NCI-H748 (cell line): ENCODE measurements at regions not wholly inside any gene's neighbourhood (a gene's known extent, or its start where the extent isn't known, plus 50 kb on each side); places are given as distances from the start of the nearest gene placed in this dataset.

Experiments used
- DNase-seq: peaks from one replicate; lab custom pipeline; 2025; ENCODE audit not compliant: unreplicated experiment; lab: John Stamatoyannopoulos, UW

DNA sequence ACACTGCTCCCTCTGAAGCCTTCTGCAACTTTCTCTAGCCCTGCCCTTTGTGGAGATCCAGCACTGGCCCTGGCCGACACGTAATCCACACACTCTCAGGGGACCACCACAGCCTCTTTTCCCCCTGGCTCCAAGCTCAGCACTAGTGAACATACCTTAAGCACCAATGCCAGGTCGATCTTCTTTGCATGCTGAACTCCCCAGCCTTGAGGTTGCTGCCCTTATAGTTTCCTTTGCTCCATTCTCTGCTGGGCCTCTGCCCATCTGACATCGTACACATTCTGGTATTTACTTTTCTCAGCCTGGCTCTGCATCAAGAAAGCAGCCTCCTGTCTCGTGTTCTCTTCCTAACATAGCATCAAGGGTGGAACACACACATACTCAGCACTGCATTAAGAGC, 361.5 kb downstream of the LPIN1 start:
- DNase-seq: no peak

DNA sequence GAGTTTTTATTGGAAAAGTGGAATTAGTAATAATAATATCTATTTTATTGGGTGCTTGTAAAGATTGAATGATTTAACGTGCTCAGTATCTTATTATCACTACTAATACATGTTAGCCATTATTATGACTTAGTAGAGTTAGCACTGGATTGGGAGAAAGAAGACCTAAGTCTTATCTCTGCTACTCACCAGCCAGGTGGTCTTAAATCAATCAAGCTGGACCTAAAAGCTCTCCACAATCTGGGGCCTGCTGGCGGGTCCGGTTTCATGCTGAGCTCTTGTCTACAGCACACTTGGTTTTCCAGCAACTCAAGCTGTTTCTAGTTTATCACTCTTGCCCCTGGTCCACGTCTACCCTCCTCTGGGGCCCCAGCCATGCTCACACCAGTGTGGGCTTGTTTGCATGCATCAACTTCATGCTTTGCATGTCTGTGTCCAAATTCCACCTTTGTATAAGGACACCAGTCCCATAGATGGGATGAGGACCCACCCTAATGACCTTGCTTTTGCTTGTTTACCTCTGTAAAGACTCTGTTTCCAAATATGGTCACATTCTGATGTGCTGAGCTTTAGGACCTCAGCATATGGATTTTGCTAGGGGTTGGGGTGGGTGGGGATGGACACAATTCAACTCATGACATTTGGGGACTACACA, 363.1 kb downstream of the LPIN1 start:
- no peak for DNase-seq

- no peak for DNase-seq
Observed at GRCh38 chr2:12110074-12110473, 363.6 kb downstream of the LPIN1 start.

DNA sequence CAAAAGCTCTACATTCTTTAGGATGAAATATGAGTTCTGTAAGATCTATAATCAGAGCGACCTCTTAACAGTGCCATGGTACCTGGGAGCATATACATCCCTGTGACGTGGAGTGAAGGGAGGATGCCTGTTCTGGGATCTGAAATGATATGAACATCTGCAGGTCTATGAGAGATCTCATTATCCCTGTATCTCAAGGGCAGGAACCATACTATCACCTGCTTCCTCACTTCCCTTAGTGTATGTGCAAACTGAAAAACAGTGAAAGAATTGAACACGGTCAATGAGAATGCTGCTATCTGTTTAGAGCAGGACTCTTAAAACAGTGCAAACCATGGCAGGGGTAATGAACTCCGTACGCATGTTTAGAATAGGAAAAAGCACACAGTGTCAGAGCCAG, 364.0 kb downstream of the LPIN1 start:
- DNase-seq: no peak

DNA sequence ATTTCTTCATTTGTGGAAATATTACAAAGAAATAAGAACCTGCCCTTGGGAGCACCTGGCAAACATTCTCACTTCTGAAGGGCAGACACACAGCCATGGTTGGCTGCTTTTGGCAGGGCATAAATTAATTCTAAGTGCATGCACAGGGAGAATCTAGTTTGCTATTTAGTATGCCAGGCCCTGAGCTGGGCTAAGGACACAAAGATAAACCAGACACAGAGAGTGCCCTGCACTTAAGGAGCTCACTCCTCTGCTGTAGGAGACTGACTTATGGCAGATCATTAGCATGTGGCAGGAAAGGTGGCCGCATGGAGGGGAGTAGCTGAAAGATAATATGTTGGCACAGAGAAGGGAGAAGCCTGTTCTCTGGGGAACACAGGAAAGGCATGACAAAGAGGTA, 367.0 kb downstream of the LPIN1 start:
- no peak for DNase-seq

DNA sequence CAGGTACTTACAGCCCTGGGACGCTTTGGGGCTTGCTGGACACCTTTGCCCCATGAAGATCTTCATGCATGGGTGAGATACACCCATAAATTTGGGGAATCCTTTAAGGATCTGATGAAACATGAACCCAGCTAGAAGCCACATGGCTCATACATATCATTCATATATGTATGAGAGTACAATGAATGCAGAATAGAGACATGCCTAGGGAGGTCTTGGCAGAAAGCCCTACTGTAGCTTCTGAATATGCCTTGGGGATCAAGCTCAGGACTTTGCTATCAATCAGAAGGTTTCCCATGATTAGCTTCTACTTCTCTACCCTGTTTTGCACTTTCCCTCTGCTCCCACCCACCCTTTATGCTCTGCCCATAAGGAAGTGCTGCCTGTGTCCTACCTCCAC, 368.4 kb downstream of the LPIN1 start:
- no peak for DNase-seq

DNA sequence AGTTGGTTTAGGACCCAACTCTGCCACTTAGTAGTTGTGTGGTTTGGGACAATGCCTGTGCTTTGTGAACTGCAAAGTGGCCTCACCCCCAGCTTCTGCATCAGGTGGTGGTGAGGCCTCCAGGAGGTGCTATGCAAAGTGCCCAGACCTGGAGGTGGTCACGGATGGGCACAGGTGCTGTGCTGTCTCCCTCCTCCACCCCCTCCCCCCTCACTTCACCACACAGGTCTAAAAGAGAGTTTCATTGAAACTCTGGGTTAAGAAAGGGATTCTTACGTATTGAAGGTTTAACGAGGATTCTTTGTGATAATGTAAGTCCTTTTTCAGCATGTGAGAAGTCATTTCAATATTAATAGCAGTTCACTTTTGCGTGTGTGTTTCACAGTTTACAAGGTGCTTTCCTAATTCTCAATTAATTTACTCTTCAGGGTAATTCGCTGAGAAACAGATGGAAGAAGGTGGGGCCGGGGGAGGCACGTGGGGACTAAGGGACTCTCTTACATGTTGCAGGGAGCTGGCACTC, 369.9 kb downstream of the LPIN1 start:
- no peak for DNase-seq

GRCh38 chr2:12119841-12120240, 373.4 kb downstream of the LPIN1 start:
- no peak for DNase-seq

DNA sequence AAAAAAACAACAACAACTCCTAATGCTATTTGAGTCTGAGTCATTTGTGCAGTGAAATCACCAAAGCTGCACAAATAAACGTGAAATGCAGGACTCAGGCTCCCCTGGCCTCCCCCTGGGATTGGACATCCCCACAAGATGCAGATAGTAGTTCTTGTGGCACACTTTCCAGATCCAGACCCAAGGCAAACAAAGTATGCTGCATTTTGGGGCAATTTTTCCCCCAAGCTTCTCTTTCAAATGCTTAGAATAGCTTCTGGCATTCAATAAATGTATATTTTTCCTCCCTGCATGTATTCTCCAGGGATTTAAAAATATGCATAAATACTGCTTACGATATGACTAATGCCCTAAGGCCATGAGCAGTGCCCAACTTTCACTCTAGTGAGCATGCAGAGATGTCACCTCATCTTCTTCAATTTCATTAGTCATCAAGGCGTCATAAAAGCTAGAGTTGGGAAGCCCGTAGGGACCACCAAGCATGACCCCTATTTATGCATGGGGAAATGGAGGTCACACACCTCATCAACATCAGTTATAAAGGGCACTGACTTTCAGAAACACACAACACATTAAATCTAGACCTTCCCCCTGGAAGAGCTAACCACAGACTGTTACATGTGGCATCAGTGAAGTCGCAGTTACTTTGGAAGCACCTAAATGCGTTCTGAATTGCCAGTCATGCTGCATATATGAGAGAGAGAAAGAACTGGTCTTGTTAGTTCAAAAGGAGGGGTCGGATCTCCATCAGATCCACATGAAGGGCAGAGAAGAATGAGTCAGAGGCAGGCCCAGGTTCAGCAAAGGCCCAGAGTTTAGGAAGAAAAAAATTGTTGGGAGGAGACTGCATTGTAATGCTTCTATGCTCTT, 374.1 kb downstream of the LPIN1 start:
- no peak for DNase-seq

DNA sequence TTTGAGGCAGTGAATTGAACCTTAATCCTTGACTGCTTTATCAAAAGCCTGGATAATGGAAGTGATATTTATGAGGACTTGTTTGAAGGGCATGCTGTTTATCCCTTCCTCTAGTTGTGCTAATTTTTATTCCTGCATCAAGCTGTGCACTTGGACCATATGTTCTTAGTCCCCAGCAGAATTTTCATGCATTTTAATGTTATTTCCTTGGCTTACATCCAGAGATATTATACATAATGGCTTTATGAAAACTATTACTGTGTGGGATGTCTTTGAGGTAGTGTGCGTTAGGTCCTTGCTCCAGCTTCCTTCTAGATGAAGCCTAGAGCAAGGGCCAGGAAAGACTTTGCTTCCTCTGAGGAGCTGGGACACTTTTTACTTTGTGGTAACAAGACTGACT, 378.4 kb downstream of the LPIN1 start:
- no peak for DNase-seq

DNA sequence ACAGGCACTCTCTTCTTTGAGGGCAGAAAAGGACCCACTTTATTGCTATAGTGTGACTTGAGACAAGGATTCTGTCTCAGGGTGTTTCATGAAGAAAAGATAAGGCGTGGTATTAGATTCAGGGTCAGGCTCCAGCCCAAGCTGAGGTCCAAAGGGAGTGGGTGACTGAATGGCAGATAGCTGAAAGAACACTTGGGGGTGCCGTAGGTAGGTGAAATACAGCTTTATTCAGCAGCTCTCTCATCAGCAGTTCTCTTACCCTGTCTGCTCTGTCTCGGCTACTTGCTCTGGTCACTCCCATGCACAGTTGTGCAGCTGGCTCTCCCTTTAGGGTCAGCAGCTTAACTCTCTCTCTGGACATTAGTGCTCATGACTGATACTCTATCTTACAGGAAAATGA, 379.9 kb downstream of the LPIN1 start:
- no peak for DNase-seq

DNA sequence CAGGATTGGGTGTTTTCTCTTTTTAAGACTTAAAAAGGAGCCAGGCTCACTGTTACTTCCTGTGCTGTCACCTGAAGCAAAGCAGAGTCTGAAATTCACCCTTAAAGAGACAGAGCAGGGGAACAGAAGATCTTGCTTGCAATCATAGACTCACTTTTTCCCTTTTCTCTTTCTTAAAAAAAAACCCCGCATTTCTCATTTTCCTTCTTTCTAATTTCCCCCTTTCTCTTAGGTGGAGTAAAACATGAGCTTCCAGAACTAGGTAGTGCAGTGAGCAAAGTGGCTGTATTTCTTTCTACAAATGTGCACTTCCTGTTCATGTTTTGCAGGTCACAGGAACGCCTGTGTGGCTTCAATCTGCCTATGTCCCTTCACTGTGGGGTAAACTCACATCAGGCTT, 381.2 kb downstream of the LPIN1 start:
- no peak for DNase-seq

DNA sequence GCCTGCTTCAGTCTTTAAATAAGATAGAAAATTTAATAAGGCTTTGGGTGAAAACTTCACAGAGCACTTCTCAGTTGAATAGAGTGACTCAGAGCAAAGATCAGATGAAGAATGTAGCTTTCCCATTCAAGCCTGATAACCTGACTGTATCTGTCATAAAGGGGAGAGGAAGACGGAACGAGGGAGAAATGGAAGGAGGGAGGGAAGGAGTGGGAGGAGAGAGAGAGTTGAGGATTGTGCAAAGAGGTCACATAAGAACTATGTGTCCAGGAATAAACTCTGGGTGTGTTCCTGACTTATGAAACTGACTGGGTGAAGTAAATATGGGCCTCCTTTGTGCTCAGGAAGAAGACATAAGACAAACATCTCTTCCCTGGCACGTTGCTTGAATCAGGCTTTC, 385.5 kb downstream of the LPIN1 start:
- DNase-seq: no peak

DNA sequence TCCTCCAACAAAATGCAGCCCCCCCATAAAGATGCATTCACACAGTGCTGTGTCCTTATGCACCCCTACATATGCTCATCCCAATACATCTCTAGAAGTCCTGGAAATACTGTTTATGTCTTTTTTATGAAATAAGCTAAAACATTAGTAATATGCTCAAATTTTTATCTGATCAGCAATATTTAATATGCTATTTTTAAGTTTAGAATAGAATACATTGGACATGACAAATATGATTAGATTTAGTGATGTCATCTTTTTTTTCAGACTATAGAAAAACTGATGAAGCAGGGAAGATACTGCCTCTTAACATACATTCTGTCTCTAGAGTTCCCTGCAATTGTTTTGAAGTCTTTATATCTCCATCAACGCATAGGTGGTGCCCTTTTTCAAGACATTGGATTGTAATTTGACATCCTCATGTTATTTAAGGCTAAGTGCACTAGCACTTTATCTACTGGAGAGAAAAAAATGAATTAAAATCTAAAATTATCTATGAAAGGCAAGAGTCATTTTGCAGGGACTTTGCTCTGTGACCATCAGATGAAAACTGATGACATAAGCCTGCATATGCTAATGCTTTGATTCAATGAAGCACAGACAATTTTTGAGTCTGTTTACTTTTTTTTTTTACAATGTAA, 395.3 kb downstream of the LPIN1 start:
- no peak for DNase-seq

DNA sequence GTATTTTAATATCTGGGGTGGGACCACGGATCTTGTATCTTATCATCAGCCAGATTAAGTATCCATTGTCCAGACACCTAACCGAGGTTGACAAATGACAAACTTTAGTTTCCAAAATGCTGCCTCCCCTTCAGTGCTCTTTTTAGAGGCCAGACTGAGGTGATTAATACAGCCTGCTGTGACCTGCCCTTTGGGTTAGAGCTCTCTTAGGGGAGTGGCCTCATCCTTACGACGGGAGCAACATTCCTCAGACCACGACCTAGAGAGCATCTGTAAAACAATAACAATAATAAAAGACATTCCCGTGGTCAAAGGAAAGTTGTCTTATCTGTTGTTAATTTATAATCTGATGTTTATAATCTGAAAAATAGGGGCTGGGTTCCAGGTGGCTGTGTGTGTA, 405.3 kb downstream of the LPIN1 start:
- no peak for DNase-seq

- DNase-seq: peak; percentile 46
Observed at GRCh38 chr2:12152888-12153287, 406.5 kb downstream of the LPIN1 start.

GRCh38 chr2:12155303-12156051, 409.0 kb downstream of the LPIN1 start:
- DNase-seq: no peak

GRCh38 chr2:12156349-12156748, 409.9 kb downstream of the LPIN1 start:
- DNase-seq: no peak

DNA sequence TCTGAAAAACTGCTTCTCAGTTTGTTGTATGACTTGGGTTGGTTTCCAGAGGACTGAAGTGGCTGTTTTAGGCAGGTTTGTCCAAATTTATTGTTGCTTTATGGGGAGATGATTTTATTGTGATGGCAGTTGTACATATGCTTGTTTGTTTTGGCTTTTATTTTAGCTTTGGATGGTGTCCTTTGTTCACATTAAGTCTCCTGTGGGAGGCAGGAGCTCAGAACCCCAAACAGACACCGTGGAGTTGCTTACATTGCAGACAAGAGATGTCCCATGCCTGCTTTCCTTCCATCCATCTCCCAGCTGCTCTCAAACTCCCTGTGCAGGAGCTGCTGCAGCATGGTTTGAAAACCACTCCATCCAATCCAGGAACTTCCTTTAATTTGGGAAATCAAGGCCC, 414.7 kb downstream of the LPIN1 start:
- no peak for DNase-seq

DNA sequence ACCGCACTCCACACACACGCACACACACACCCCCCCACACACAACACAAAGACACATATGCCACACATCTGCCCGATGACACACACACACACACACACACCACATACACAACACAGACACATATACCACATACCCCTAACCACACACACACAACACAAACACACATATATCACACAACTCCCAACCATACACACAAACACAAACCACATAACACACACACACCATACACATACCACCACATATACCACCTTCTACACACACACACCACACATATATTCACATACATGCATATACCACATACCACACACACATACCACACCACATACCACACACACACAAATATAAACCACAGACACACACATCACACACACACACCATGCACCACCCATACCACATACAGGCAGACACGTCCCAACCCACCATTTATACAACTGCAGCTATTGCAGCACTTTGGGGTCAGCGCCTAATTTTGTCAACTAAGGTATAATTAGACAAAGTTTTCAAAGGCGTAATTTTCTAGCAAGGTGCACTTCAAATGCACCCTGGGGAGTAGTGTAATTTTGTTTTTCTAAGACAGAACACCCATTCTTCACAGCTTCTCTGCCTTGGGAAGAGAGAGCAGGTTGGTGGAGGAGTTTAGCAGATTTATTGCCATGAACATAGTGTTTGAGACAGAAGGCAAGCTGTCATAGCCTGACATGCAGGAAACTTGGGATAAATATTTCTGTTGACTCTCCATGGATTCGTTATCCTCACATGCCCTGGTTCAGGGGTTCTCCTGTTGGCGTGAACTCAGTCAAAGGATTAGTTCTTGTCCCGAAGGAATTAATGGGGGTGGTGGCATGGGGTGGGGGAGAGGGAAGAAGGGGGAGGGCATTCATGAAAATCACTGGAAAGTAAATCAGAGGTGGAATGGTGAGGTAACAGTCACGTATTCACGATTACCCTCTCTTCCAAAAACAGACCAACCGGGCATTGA, 416.1 kb downstream of the LPIN1 start:
- DNase-seq: no peak
